K562 (cell line): ENCODE measurements at regions not wholly inside any gene's neighbourhood (a gene's known extent, or its start where the extent isn't known, plus 50 kb on each side); places are given as distances from the start of the nearest gene placed in this dataset.

Source experiments
- EP300 ChIP-seq: IDR thresholded peaks from 2 replicates; pipeline ENCODE4 v1.6.1; 2012; ENCODE audit warnings: low read length, improper control_type of control experiment
- FOXJ2 ChIP-seq: fragments of 200-800 bp; sonication (Bioruptor generic); IDR thresholded peaks from 2 replicates; pipeline ENCODE4 v1.6.1; 2016; ENCODE audit warnings: missing genetic modification characterization, missing compliant biosample characterization
- GABPA ChIP-seq: fragments of 200-800 bp; sonication (Bioruptor generic); conservative IDR thresholded peaks from 2 replicates; pipeline ENCODE4 v1.6.1; 2016; ENCODE audit warnings: low read depth, missing genetic modification characterization, missing compliant biosample characterization
- SMAD2 ChIP-seq: fragments of 150-350 bp; IDR thresholded peaks from 2 replicates; pipeline ENCODE4 v1.6.1; 2014; ENCODE audit warnings: low read depth, mild to moderate bottlenecking, low read length
- SOX6 ChIP-seq: fragments of 450-650 bp; IDR thresholded peaks from 2 replicates; pipeline ENCODE4 v1.6.1; 2014; ENCODE audit warnings: mild to moderate bottlenecking
- ZFP36 ChIP-seq: fragments of 150-350 bp; IDR thresholded peaks from 2 replicates; pipeline ENCODE4 v1.6.1; 2018; ENCODE audit warnings: low read length, low read depth; ENCODE audit not compliant: partially characterized antibody
- ZNF3 ChIP-seq: fragments of 250-450 bp; sonication (Bioruptor Pico); IDR thresholded peaks from 2 replicates; pipeline ENCODE4 v1.5.0; 2021; ENCODE audit warnings: mild to moderate bottlenecking, moderate library complexity
- TF ChIP-seq, protein P1 (sequence below): fragments of 450-650 bp; IDR thresholded peaks from one replicate; pipeline ENCODE4 v1.6.1; 2018; ENCODE audit warnings: mild to moderate bottlenecking, moderate library complexity; ENCODE audit not compliant: partially characterized antibody

DNA sequence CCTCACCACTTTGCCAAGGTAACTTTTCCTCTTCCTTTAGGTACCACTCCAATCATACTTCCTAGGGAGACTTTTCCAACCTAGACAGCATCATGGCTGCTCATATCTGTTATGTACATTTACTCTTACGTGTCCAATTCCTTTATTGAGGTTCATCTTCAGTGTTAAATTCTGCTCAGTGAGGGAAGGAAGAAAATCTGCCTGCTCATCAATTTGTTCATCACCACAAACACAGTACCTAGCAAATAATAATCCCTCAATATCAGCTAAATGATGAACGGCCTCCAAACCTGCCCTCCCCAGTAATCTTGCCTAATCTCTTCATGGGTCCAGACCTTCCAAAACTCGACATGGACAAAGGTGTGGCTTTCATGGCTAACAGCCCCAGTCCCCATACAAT lies 380.8 kb downstream of the KCTD12 start:
- TF ChIP-seq SMAD2 (no peak), SOX6 (no peak), EP300 (no peak), ZFP36 (no peak), GABPA (no peak), ZNF3 (CRISPR knock-in tag) (no peak), FOXJ2 (tag) (no peak)
- TF ChIP-seq, protein P1, sequence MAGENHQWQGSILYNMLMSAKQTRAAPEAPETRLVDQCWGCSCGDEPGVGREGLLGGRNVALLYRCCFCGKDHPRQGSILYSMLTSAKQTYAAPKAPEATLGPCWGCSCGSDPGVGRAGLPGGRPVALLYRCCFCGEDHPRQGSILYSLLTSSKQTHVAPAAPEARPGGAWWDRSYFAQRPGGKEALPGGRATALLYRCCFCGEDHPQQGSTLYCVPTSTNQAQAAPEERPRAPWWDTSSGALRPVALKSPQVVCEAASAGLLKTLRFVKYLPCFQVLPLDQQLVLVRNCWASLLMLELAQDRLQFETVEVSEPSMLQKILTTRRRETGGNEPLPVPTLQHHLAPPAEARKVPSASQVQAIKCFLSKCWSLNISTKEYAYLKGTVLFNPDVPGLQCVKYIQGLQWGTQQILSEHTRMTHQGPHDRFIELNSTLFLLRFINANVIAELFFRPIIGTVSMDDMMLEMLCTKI: no peak
